Caco-2 (cell line): ENCODE measurements at regions not wholly inside any gene's neighbourhood (a gene's known extent, or its start where the extent isn't known, plus 50 kb on each side); places are given as distances from the start of the nearest gene placed in this dataset.

ENCODE experiments used
- BruUV-seq: library from RNA; stranded (reverse); fragments of 400-500 nt; replicated peaks from 2 replicates; lab custom pipeline; 2021; lab: Mats Ljungman, UMichigan
- CTCF ChIA-PET: fragments of 300-600 bp; sonication (Branson Sonifier 250); formaldehyde crosslinking; loops from one replicate; lab custom pipeline; 2022; ENCODE audit warnings: antibody characterized with exemption; lab: Charles Lee
- POLR2A ChIA-PET: fragments of 300-600 bp; sonication (Branson Sonifier 250); formaldehyde crosslinking; loops from one replicate; lab custom pipeline; 2022; ENCODE audit warnings: antibody characterized with exemption; lab: Charles Lee
- DNase-seq, 2 experiments: peaks; one replicate each; pipeline versions ENCODE4 v3.0.0 to v3.0.0-alpha.2; 2020 to 2022
- H3K27me3 ChIP-seq: replicated peaks from 2 replicates; pipeline ENCODE4 v1.6.0; 2011; ENCODE audit warnings: low read length; ENCODE audit not compliant: control insufficient read depth, insufficient read depth
- H3K36me3 ChIP-seq: 2 replicates; pipeline ENCODE4 v1.5.1; 2011; ENCODE audit warnings: low read length; ENCODE audit not compliant: control insufficient read depth, insufficient read depth
- H3K4me1 ChIP-seq: fragments of 250-450 bp; sonication (Bioruptor Pico); 2 replicates; pipeline ENCODE4 v1.5.1; 2020; ENCODE audit warnings: mild to moderate bottlenecking
- H3K4me3 ChIP-seq: 2 replicates; pipeline ENCODE4 v1.5.1; 2011; ENCODE audit warnings: low read depth, mild to moderate bottlenecking, control low read depth, low read length
- H3K9me3 ChIP-seq: fragments of 250-450 bp; sonication (Bioruptor Pico); 2 replicates; pipeline ENCODE4 v1.5.1; 2020; ENCODE audit warnings: mild to moderate bottlenecking, moderate library complexity
- H3K27ac Mint-ChIP-seq: one replicate; pipeline ENCODE4 v1.8.0; 2022; ENCODE audit warnings: mixed read lengths; ENCODE audit not compliant: unreplicated experiment
- H3K27me3 Mint-ChIP-seq: one replicate; pipeline ENCODE4 v1.8.0; 2022; ENCODE audit warnings: mixed read lengths; ENCODE audit not compliant: insufficient read depth, unreplicated experiment
- H3K36me3 Mint-ChIP-seq: one replicate; pipeline ENCODE4 v1.8.0; 2022; ENCODE audit warnings: mild to moderate bottlenecking, mixed read lengths; ENCODE audit not compliant: insufficient read depth, unreplicated experiment
- H3K4me1 Mint-ChIP-seq: one replicate; pipeline ENCODE4 v1.8.0; 2022; ENCODE audit warnings: low read depth, mixed read lengths; ENCODE audit not compliant: unreplicated experiment
- H3K4me3 Mint-ChIP-seq: one replicate; pipeline ENCODE4 v1.8.0; 2022; ENCODE audit warnings: mild to moderate bottlenecking, moderate library complexity, mixed read lengths; ENCODE audit not compliant: unreplicated experiment
- H3K9me3 Mint-ChIP-seq: one replicate; pipeline ENCODE4 v1.8.0; 2022; ENCODE audit warnings: mixed read lengths; ENCODE audit not compliant: unreplicated experiment
- CTCF ChIP-seq, 2 experiments: fragments of 200-600 bp in 1 of 2; IDR thresholded peaks; 1 replicate in 1 of 2; 2 replicates in 1 of 2; pipeline versions ENCODE4 v1.5.1 to v1.8.0; 2011 to 2022; ENCODE audit warnings: antibody characterized with exemption in 1 of 2, control low read depth in 1 of 2, inconsistent platforms in 1 of 2, low read depth in 1 of 2, low read length in 1 of 2, mild to moderate bottlenecking in 1 of 2, moderate library complexity in 1 of 2; ENCODE audit not compliant: insufficient read depth in 1 of 2, severe bottlenecking in 1 of 2, unreplicated experiment in 1 of 2
- intact Hi-C: fragments of 100-400 bp; cut with micrococcal nuclease; formaldehyde crosslinking; loops from one replicate; pipeline ENCODE4 v1.10.0; 2022; ENCODE audit not compliant: unreplicated experiment

- Mint-ChIP-seq H3K27ac (no peak overlapping the region), H3K27me3 (no peaks in the 10 kb centered on the region), H3K4me1 (no peaks in the 10 kb centered on the region), H3K9me3 (no peaks in the 10 kb centered on the region), H3K4me3 (no peak overlapping the region), H3K36me3 (no peaks in the 10 kb centered on the region)
- intact Hi-C loops, result no loop called here
- POLR2A ChIA-PET, result no interaction called here
- H3K4me3 ChIP-seq, result no peak overlapping the region
- DNase-seq, result no peak
- H3K4me1 ChIP-seq, result no peaks in the 10 kb centered on the region
- no peaks in the 10 kb centered on the region for H3K27me3 ChIP-seq
- no TSS peak for BruUV-seq
- H3K36me3 ChIP-seq, result no peaks in the 10 kb centered on the region
- CTCF ChIA-PET, result no interaction called here
- no peak for TF ChIP-seq CTCF (IDR thresholded peaks at IDR 0.05; ENCODE audit: insufficient read depth in 1 of 2, low read depth in 1 of 2, low read length in 1 of 2, severe bottlenecking in 1 of 2, unreplicated experiment in 1 of 2)
- no peaks in the 10 kb centered on the region for H3K9me3 ChIP-seq
Observed at GRCh38 chr5:164289526-164289925, 784.1 kb downstream of the MAT2B start.

- Histone ChIP-seq H3K36me3 (no peaks in the 10 kb centered on the region), H3K9me3 (no peaks in the 10 kb centered on the region), H3K4me3 (no peak overlapping the region), H3K4me1 (no peaks in the 10 kb centered on the region), H3K27me3 (no peaks in the 10 kb centered on the region)
- intact Hi-C loops, result no loop called here
- no peak overlapping the region for H3K27ac Mint-ChIP-seq
- no peaks in the 10 kb centered on the region for H3K4me1 Mint-ChIP-seq
- no peaks in the 10 kb centered on the region for H3K36me3 Mint-ChIP-seq
- POLR2A ChIA-PET, result no interaction called here
- no peaks in the 10 kb centered on the region for H3K9me3 Mint-ChIP-seq
- CTCF ChIA-PET, result no interaction called here
- H3K4me3 Mint-ChIP-seq, result no peak overlapping the region
- TF ChIP-seq CTCF (IDR thresholded peaks at IDR 0.05; ENCODE audit: insufficient read depth in 1 of 2, low read depth in 1 of 2, low read length in 1 of 2, severe bottlenecking in 1 of 2, unreplicated experiment in 1 of 2), result no peak
- BruUV-seq, result no TSS peak
- no peak for DNase-seq
- no peaks in the 10 kb centered on the region for H3K27me3 Mint-ChIP-seq
Observed at GRCh38 chr5:164296603-164297080, 791.2 kb downstream of the MAT2B start.

- no peak overlapping the region for H3K4me3 Mint-ChIP-seq
- H3K27ac Mint-ChIP-seq, result no peak overlapping the region
- Histone ChIP-seq H3K36me3 (no peaks in the 10 kb centered on the region), H3K9me3 (no peaks in the 10 kb centered on the region), H3K27me3 (no peaks in the 10 kb centered on the region), H3K4me1 (no peaks in the 10 kb centered on the region), H3K4me3 (no peak overlapping the region)
- POLR2A ChIA-PET, result no interaction called here
- no peaks in the 10 kb centered on the region for H3K4me1 Mint-ChIP-seq
- no TSS peak for BruUV-seq
- no peak for TF ChIP-seq CTCF (IDR thresholded peaks at IDR 0.05; ENCODE audit: insufficient read depth in 1 of 2, low read depth in 1 of 2, low read length in 1 of 2, severe bottlenecking in 1 of 2, unreplicated experiment in 1 of 2)
- no peak for DNase-seq
- intact Hi-C loops, result no loop called here
- CTCF ChIA-PET, result no interaction called here
- H3K36me3 Mint-ChIP-seq, result no peaks in the 10 kb centered on the region
- no peaks in the 10 kb centered on the region for H3K9me3 Mint-ChIP-seq
- H3K27me3 Mint-ChIP-seq, result no peaks in the 10 kb centered on the region
Observed at GRCh38 chr5:164298165-164298564, 792.7 kb downstream of the MAT2B start.
